Thyroid gland (tissue), 4 donors: ENCODE measurements at regions not wholly inside any gene's neighbourhood (a gene's known extent, or its start where the extent isn't known, plus 50 kb on each side); places are given as distances from the start of the nearest gene placed in this dataset.

Source experiments
- CTCF ChIP-seq, 6 experiments: fragments of 200-600 bp in 3 of 6; fragments of 450-650 bp in 3 of 6; sonication (generic) in 3 of 6; IDR thresholded peaks; one replicate each; pipeline ENCODE4 v1.5.1; 2016 to 2019; ENCODE audit warnings: antibody characterized with exemption in 6 of 6, mild to moderate bottlenecking in 2 of 6, inconsistent platforms in 1 of 6, moderate library complexity in 1 of 6
- POLR2A ChIP-seq, 2 donors: fragments of 450-650 bp; IDR thresholded peaks; one replicate each; pipeline ENCODE4 v1.6.1; 2017; ENCODE audit warnings: antibody characterized with exemption in 2 of 2, mild to moderate bottlenecking in 2 of 2, moderate library complexity in 1 of 2

GRCh38 chr9:86804011-86804410, 143.3 kb downstream of the GAS1 start:
- no peak for TF ChIP-seq CTCF (IDR thresholded peaks at IDR 0.05)
- no peak for TF ChIP-seq POLR2A (IDR thresholded peaks at IDR 0.05)
